Osteocyte (in vitro differentiated cells): ENCODE measurements at regions not wholly inside any gene's neighbourhood (a gene's known extent, or its start where the extent isn't known, plus 50 kb on each side); places are given as distances from the start of the nearest gene placed in this dataset.

Experiments
- DNase-seq: peaks from one replicate; pipeline ENCODE4 v3.0.0; 2021; ENCODE audit warnings: mixed read lengths; ENCODE audit not compliant: unreplicated experiment; ENCODE audit errors: extremely low spot score
- H3K27ac Mint-ChIP-seq: one replicate; pipeline ENCODE4 v1.8.0; 2021; ENCODE audit warnings: mild to moderate bottlenecking, mixed read lengths; ENCODE audit not compliant: unreplicated experiment
- H3K27me3 Mint-ChIP-seq: one replicate; pipeline ENCODE4 v1.8.0; 2021; ENCODE audit warnings: mixed read lengths; ENCODE audit not compliant: unreplicated experiment
- H3K36me3 Mint-ChIP-seq: one replicate; pipeline ENCODE4 v1.8.0; 2021; ENCODE audit warnings: mixed read lengths; ENCODE audit not compliant: unreplicated experiment
- H3K4me1 Mint-ChIP-seq: one replicate; pipeline ENCODE4 v1.8.0; 2021; ENCODE audit warnings: mixed read lengths; ENCODE audit not compliant: unreplicated experiment
- H3K4me3 Mint-ChIP-seq: one replicate; pipeline ENCODE4 v1.8.0; 2021; ENCODE audit warnings: mild to moderate bottlenecking, moderate library complexity, mixed read lengths; ENCODE audit not compliant: unreplicated experiment
- H3K9me3 Mint-ChIP-seq: one replicate; pipeline ENCODE4 v1.8.0; 2021; ENCODE audit warnings: mixed read lengths; ENCODE audit not compliant: unreplicated experiment
- TF ChIP-seq, protein P1 (sequence below): fragments of 200-600 bp; sonication (generic); IDR thresholded peaks from 2 replicates; pipeline ENCODE4 v1.5.0; 2021; ENCODE audit warnings: antibody characterized with exemption, mild to moderate bottlenecking, moderate library complexity

DNA sequence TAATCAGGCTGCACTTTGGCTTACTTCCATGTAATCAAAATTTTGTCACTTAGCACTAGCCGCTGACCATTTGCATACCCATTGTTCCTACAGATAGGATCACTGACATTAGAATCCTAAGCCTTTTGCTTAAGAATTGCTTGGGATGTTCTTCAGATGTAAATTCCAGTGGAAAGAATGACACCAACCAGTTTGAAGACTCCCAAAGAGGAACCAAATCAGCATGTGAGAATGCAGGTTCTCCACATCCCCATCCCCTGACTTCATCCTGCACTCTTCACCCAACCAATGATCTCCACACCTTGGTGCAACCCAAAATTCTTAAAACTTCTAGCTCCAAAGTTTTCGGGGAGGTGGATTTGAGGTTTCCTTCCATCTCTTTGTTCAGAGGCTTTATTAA lies 345.6 kb downstream of the GPAM start:
- H3K36me3 Mint-ChIP-seq: no peaks in the 10 kb centered on the region
- peaks cover 18% of the 10 kb centered on the region for H3K9me3 Mint-ChIP-seq
- H3K27me3 Mint-ChIP-seq: no peaks in the 10 kb centered on the region
- no peak overlapping the region for H3K4me3 Mint-ChIP-seq
- no peaks in the 10 kb centered on the region for H3K4me1 Mint-ChIP-seq
- no peak for DNase-seq
- no peak overlapping the region for H3K27ac Mint-ChIP-seq
- TF ChIP-seq, protein P1, sequence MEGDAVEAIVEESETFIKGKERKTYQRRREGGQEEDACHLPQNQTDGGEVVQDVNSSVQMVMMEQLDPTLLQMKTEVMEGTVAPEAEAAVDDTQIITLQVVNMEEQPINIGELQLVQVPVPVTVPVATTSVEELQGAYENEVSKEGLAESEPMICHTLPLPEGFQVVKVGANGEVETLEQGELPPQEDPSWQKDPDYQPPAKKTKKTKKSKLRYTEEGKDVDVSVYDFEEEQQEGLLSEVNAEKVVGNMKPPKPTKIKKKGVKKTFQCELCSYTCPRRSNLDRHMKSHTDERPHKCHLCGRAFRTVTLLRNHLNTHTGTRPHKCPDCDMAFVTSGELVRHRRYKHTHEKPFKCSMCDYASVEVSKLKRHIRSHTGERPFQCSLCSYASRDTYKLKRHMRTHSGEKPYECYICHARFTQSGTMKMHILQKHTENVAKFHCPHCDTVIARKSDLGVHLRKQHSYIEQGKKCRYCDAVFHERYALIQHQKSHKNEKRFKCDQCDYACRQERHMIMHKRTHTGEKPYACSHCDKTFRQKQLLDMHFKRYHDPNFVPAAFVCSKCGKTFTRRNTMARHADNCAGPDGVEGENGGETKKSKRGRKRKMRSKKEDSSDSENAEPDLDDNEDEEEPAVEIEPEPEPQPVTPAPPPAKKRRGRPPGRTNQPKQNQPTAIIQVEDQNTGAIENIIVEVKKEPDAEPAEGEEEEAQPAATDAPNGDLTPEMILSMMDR: no peak

DNA sequence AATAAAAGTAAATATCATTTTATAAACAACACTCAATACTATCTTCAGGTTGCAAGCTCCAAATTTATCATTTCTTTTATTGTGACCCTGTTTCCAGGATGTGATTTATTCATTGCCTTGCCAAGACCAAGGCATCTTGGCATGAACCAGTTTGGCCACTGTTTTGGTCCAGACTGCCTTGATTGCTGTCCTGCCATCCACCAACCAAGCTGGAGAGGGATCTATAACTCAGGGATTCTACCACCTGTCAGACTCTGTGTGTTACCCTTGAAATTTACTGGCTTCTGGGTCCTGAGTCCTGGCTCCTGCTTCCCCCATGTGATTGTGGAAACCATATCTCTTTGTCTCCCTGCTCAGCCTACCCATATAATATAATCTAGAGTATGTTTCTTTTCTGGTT lies 343.0 kb downstream of the GPAM start:
- H3K27me3 Mint-ChIP-seq: no peaks in the 10 kb centered on the region
- H3K27ac Mint-ChIP-seq: no peak overlapping the region
- no peaks in the 10 kb centered on the region for H3K4me1 Mint-ChIP-seq
- no peak for DNase-seq
- H3K9me3 Mint-ChIP-seq: peaks cover 27% of the 10 kb centered on the region
- H3K36me3 Mint-ChIP-seq: no peaks in the 10 kb centered on the region
- TF ChIP-seq, protein P1: no peak
- H3K4me3 Mint-ChIP-seq: no peak overlapping the region

DNA sequence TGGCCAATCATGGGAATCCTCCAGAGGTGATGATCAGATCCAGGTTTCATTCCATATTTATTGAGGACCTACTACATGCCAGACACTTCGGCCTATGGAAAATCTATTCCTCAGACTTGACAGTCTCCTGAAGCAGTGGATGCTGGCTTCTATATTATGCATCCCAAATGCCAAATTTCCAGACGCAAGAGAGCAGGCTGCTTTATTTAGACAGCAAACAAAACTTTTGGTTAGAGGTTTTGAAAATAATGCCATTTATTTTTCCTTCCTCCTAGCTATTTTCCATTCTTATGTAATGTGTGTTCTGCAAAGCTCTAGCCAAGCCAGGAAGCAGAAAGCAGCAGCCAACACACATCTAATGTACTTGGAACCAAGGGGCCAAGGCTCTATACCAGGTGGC lies 330.8 kb downstream of the GPAM start:
- H3K4me3 Mint-ChIP-seq: no peak overlapping the region
- H3K36me3 Mint-ChIP-seq: no peaks in the 10 kb centered on the region
- peaks cover 14% of the 10 kb centered on the region for H3K9me3 Mint-ChIP-seq

DNA sequence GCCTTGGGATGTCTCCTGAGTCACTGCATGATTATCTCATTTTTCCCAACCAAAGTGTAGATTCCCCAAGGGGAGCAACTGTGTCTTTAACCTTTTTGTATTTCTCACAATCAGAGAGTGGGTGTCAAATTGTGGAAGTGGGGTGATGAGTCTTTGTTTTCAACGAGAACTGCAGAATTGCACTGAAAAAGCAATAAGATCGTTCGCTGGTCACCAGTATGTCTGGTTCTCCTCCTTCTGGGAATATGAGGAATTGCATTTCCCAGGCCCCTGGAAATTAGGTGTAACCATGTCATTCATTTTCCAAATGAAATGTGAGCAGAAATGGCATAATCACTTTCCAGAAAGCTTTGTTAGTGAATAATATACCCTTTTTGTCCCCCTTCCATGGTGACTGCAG lies 326.9 kb downstream of the GPAM start:
- Mint-ChIP-seq H3K9me3 (peaks cover 17% of the 10 kb centered on the region), H3K4me3 (no peak overlapping the region), H3K27me3 (no peaks in the 10 kb centered on the region), H3K36me3 (no peaks in the 10 kb centered on the region), H3K4me1 (no peaks in the 10 kb centered on the region), H3K27ac (no peak overlapping the region)
- no peak for DNase-seq
- TF ChIP-seq, protein P1: no peak

More for the DNA sequence above, 330.8 kb downstream of the GPAM start:
- no peaks in the 10 kb centered on the region for H3K4me1 Mint-ChIP-seq
- H3K27ac Mint-ChIP-seq: no peak overlapping the region
- TF ChIP-seq, protein P1: no peak
- H3K27me3 Mint-ChIP-seq: no peaks in the 10 kb centered on the region
- no peak for DNase-seq

DNA sequence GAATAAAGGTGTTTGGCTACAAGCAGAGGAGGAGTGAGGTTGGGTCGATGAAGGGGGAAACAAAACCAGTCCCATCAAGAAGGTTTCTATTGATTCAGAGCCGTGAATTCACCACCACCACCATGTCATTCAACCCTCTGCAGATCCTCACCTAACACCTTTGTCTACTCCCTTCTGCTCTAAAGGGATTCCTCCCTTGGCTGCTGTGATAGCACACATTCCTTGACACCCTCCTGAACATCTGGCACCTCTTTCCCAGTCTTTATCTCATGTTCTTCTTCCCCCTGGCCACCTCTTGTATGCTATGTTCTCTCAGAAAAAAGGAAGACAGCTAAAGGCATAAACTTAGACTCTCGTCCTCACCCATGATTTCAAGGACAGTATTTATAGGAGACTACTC lies 318.0 kb downstream of the GPAM start:
- Mint-ChIP-seq H3K4me3 (no peak overlapping the region), H3K27me3 (no peaks in the 10 kb centered on the region), H3K36me3 (no peaks in the 10 kb centered on the region), H3K9me3 (peaks cover 39% of the 10 kb centered on the region), H3K4me1 (no peaks in the 10 kb centered on the region), H3K27ac (no peak overlapping the region)
- TF ChIP-seq, protein P1: no peak
- DNase-seq: no peak
